Glutamatergic neuron (in vitro differentiated cells): ENCODE measurements at regions not wholly inside any gene's neighbourhood (a gene's known extent, or its start where the extent isn't known, plus 50 kb on each side); places are given as distances from the start of the nearest gene placed in this dataset.
A peak's percentile ranks its signal among the peaks of the same experiment; 100 is the strongest.

Experiments used
- DNase-seq: peaks from one replicate; pipeline ENCODE4 v3.0.0; 2022
- H3K27ac Mint-ChIP-seq: one replicate; pipeline ENCODE4 v1.8.0; 2020; ENCODE audit warnings: mild to moderate bottlenecking, mixed read lengths, inconsistent platforms; ENCODE audit not compliant: unreplicated experiment
- H3K27me3 Mint-ChIP-seq: one replicate; pipeline ENCODE4 v1.8.0; 2020; ENCODE audit warnings: mild to moderate bottlenecking, moderate library complexity, mixed read lengths, inconsistent platforms; ENCODE audit not compliant: unreplicated experiment
- H3K36me3 Mint-ChIP-seq: one replicate; pipeline ENCODE4 v1.8.0; 2020; ENCODE audit warnings: mild to moderate bottlenecking, mixed read lengths, inconsistent platforms; ENCODE audit not compliant: unreplicated experiment
- H3K4me1 Mint-ChIP-seq: one replicate; pipeline ENCODE4 v1.8.0; 2020; ENCODE audit warnings: mild to moderate bottlenecking, low read depth, mixed read lengths, inconsistent platforms; ENCODE audit not compliant: unreplicated experiment
- H3K4me3 Mint-ChIP-seq: one replicate; pipeline ENCODE4 v1.8.0; 2020; ENCODE audit warnings: mild to moderate bottlenecking, mixed read lengths, inconsistent platforms; ENCODE audit not compliant: unreplicated experiment
- H3K9me3 Mint-ChIP-seq: one replicate; pipeline ENCODE4 v1.8.0; 2020; ENCODE audit warnings: mild to moderate bottlenecking, moderate library complexity, mixed read lengths, inconsistent platforms; ENCODE audit not compliant: unreplicated experiment
- TF ChIP-seq, protein P1 (sequence below): fragments of 200-600 bp; sonication (generic); IDR thresholded peaks from one replicate; pipeline ENCODE4 v1.5.0; 2021; ENCODE audit not compliant: partially characterized antibody, unreplicated experiment

DNA sequence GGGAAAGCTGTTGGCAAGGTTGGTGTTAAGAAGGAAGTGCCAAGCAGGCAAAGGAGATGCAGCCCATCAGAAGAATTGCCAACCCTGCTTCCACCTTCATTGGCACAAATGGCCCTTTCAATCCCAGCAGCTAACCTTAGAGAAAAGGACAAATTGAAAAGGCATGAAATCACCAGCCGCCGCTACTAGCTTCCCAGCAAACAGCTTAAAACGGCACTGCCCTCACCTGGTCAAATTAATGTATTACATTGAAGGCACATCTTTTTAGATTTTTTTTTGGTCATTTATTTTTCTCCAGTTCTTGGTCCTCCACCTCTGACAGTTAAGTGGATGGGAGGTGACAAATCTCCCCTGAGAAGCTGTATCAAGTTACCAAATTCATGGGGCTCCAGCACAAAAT lies 51.0 kb upstream of the NHSL2 start:
- Mint-ChIP-seq H3K4me3 (no peak overlapping the region), H3K4me1 (peaks cover 2% of the 10 kb centered on the region), H3K27me3 (no peaks in the 10 kb centered on the region), H3K9me3 (no peaks in the 10 kb centered on the region), H3K36me3 (no peaks in the 10 kb centered on the region), H3K27ac (peak overlapping the region; percentile 38)
- TF ChIP-seq, protein P1, sequence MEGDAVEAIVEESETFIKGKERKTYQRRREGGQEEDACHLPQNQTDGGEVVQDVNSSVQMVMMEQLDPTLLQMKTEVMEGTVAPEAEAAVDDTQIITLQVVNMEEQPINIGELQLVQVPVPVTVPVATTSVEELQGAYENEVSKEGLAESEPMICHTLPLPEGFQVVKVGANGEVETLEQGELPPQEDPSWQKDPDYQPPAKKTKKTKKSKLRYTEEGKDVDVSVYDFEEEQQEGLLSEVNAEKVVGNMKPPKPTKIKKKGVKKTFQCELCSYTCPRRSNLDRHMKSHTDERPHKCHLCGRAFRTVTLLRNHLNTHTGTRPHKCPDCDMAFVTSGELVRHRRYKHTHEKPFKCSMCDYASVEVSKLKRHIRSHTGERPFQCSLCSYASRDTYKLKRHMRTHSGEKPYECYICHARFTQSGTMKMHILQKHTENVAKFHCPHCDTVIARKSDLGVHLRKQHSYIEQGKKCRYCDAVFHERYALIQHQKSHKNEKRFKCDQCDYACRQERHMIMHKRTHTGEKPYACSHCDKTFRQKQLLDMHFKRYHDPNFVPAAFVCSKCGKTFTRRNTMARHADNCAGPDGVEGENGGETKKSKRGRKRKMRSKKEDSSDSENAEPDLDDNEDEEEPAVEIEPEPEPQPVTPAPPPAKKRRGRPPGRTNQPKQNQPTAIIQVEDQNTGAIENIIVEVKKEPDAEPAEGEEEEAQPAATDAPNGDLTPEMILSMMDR, result peak; percentile 51
- DNase-seq, result no peak
